ENCODE measurements at regions not wholly inside any gene's neighbourhood (a gene's known extent, or its start where the extent isn't known, plus 50 kb on each side); places are given as distances from the start of the nearest gene placed in this dataset.

DNA sequence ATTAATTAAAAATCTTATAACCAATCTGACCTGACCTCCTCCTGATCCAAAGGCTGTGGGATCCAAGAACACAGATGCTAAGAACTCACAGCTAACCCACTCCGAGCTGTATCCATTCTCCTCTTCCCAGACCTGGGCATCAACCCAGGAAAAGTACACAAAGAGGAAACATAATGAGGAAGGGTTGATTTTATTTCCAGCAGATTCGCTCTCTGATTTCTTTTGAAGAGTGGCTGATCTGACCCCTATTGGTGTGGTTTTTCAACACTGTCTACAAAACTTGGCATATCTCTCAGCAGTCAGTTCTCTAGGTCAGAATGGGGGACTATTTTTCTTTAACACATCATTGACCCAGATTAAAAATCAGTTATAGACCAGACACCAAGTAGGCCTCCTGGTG is 201.9 kb upstream of the UBASH3B start:
- H3K27me3 Mint-ChIP-seq (ENCODE audit: low read depth in 2 of 2), result peaks cover 4 to 12% of the 10 kb centered on the region in 2 donors
- intact Hi-C loops (cut with micrococcal nuclease), result no loop called here
- ATAC-seq (no peak), DNase-seq (no peak)
- WGBS (ENCODE audit: insufficient coverage), result 95% methylated on average over 2 of the region's 2 CpGs
- H3K4me3 Mint-ChIP-seq, result no peak overlapping the region
- H3K4me3 ChIP-seq (ENCODE audit: low read length), result no peak overlapping the region
- H3K27me3 ChIP-seq (ENCODE audit: control insufficient read depth, insufficient read depth, low read length), result no peaks in the 10 kb centered on the region
- H3K36me3 ChIP-seq (ENCODE audit: control insufficient read depth, insufficient read depth, low read length), result no peaks in the 10 kb centered on the region
- TF ChIP-seq, protein P1, sequence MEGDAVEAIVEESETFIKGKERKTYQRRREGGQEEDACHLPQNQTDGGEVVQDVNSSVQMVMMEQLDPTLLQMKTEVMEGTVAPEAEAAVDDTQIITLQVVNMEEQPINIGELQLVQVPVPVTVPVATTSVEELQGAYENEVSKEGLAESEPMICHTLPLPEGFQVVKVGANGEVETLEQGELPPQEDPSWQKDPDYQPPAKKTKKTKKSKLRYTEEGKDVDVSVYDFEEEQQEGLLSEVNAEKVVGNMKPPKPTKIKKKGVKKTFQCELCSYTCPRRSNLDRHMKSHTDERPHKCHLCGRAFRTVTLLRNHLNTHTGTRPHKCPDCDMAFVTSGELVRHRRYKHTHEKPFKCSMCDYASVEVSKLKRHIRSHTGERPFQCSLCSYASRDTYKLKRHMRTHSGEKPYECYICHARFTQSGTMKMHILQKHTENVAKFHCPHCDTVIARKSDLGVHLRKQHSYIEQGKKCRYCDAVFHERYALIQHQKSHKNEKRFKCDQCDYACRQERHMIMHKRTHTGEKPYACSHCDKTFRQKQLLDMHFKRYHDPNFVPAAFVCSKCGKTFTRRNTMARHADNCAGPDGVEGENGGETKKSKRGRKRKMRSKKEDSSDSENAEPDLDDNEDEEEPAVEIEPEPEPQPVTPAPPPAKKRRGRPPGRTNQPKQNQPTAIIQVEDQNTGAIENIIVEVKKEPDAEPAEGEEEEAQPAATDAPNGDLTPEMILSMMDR (IDR thresholded peaks at IDR 0.05), result no peak
- H3K36me3 Mint-ChIP-seq, result peaks cover 7% of the 10 kb centered on the region
- no peak overlapping the region for H3K27ac Mint-ChIP-seq
- no peaks in the 10 kb centered on the region for H3K4me1 Mint-ChIP-seq
- H3K4me1 ChIP-seq (ENCODE audit: control insufficient read depth, insufficient read depth, low read length), result no peaks in the 10 kb centered on the region
- H3K9me3 ChIP-seq (ENCODE audit: control insufficient read depth, insufficient read depth, low read length), result no peaks in the 10 kb centered on the region
- no peak overlapping the region for H3K27ac ChIP-seq (ENCODE audit: low read length)
- peaks cover 4 to 10% of the 10 kb centered on the region in 2 donors for H3K9me3 Mint-ChIP-seq

- Histone ChIP-seq H3K4me3 (ENCODE audit: low read length) (no peak overlapping the region), H3K27me3 (ENCODE audit: control insufficient read depth, insufficient read depth, low read length) (no peaks in the 10 kb centered on the region), H3K36me3 (ENCODE audit: control insufficient read depth, insufficient read depth, low read length) (no peaks in the 10 kb centered on the region), H3K9me3 (ENCODE audit: control insufficient read depth, insufficient read depth, low read length) (no peaks in the 10 kb centered on the region), H3K27ac (ENCODE audit: low read length) (no peak overlapping the region), H3K4me1 (ENCODE audit: control insufficient read depth, insufficient read depth, low read length) (no peaks in the 10 kb centered on the region)
- H3K27ac Mint-ChIP-seq, result no peak overlapping the region
- H3K36me3 Mint-ChIP-seq, result no peaks in the 10 kb centered on the region
- intact Hi-C loops (cut with micrococcal nuclease), result no loop called here
- no peak for DNase-seq
- peaks cover 0 to 4% of the 10 kb centered on the region in 2 donors for H3K9me3 Mint-ChIP-seq
- H3K4me1 Mint-ChIP-seq, result no peaks in the 10 kb centered on the region
- no peak for ATAC-seq
- WGBS (ENCODE audit: insufficient coverage), result 94% methylated on average over 6 of the region's 9 CpGs
- H3K4me3 Mint-ChIP-seq, result no peak overlapping the region
- TF ChIP-seq, protein P1 (IDR thresholded peaks at IDR 0.05), result no peak
- H3K27me3 Mint-ChIP-seq (ENCODE audit: low read depth in 2 of 2), result peaks cover 4 to 12% of the 10 kb centered on the region in 2 donors
Measured at GRCh38 chr11:122451911-122452310, 203.6 kb upstream of the UBASH3B start.

GRCh38 chr11:122441666-122442035 is 213.9 kb upstream of the UBASH3B start:
- 90% methylated on average over 2 of the region's 3 CpGs for WGBS (ENCODE audit: insufficient coverage)
- H3K4me3 ChIP-seq (ENCODE audit: low read length), result no peak overlapping the region
- no peak for ATAC-seq
- Mint-ChIP-seq H3K4me1 (peaks cover 0 to 5% of the 10 kb centered on the region in 2 donors), H3K9me3 (no peaks in the 10 kb centered on the region), H3K36me3 (no peaks in the 10 kb centered on the region), H3K27me3 (ENCODE audit: low read depth in 2 of 2) (peaks cover 13 to 22% of the 10 kb centered on the region in 2 donors), H3K4me3 (no peak overlapping the region), H3K27ac (no peak overlapping the region)
- H3K27me3 ChIP-seq (ENCODE audit: control insufficient read depth, insufficient read depth, low read length), result peaks cover 3% of the 10 kb centered on the region
- no peaks in the 10 kb centered on the region for H3K4me1 ChIP-seq (ENCODE audit: control insufficient read depth, insufficient read depth, low read length)
- H3K36me3 ChIP-seq (ENCODE audit: control insufficient read depth, insufficient read depth, low read length), result no peaks in the 10 kb centered on the region
- no peaks in the 10 kb centered on the region for H3K9me3 ChIP-seq (ENCODE audit: control insufficient read depth, insufficient read depth, low read length)
- DNase-seq, result no peak
- H3K27ac ChIP-seq (ENCODE audit: low read length), result no peak overlapping the region
- TF ChIP-seq, protein P1 (IDR thresholded peaks at IDR 0.05), result no peak
- intact Hi-C loops (cut with micrococcal nuclease), result no loop called here

All from natural killer cell (primary cell).